Endothelial cell (in vitro differentiated cells): ENCODE measurements at regions not wholly inside any gene's neighbourhood (a gene's known extent, or its start where the extent isn't known, plus 50 kb on each side); places are given as distances from the start of the nearest gene placed in this dataset.

Source experiments
- DNase-seq: peaks from one replicate; pipeline ENCODE4 v3.0.0; 2021; ENCODE audit warnings: low spot score
- H3K27ac Mint-ChIP-seq: one replicate; pipeline ENCODE4 v1.8.0; 2021; ENCODE audit warnings: mixed read lengths, inconsistent platforms; ENCODE audit not compliant: unreplicated experiment
- H3K27me3 Mint-ChIP-seq: one replicate; pipeline ENCODE4 v1.8.0; 2021; ENCODE audit warnings: mild to moderate bottlenecking, moderate library complexity, mixed read lengths, inconsistent platforms; ENCODE audit not compliant: unreplicated experiment
- H3K36me3 Mint-ChIP-seq: one replicate; pipeline ENCODE4 v1.8.0; 2021; ENCODE audit warnings: mild to moderate bottlenecking, low read depth, mixed read lengths, inconsistent platforms; ENCODE audit not compliant: unreplicated experiment
- H3K4me1 Mint-ChIP-seq: one replicate; pipeline ENCODE4 v1.8.0; 2021; ENCODE audit warnings: mild to moderate bottlenecking, mixed read lengths, inconsistent platforms; ENCODE audit not compliant: unreplicated experiment
- H3K4me3 Mint-ChIP-seq: one replicate; pipeline ENCODE4 v1.8.0; 2021; ENCODE audit warnings: mild to moderate bottlenecking, mixed read lengths, inconsistent platforms; ENCODE audit not compliant: unreplicated experiment
- H3K9me3 Mint-ChIP-seq: one replicate; pipeline ENCODE4 v1.8.0; 2021; ENCODE audit warnings: mixed read lengths, inconsistent platforms; ENCODE audit not compliant: unreplicated experiment
- CTCF ChIP-seq: fragments of 200-600 bp; sonication (generic); IDR thresholded peaks from one replicate; pipeline ENCODE4 v1.5.0; 2021; ENCODE audit warnings: antibody characterized with exemption; ENCODE audit not compliant: unreplicated experiment

- Mint-ChIP-seq H3K4me3 (no peak overlapping the region), H3K9me3 (no peaks in the 10 kb centered on the region), H3K27ac (no peak overlapping the region), H3K4me1 (peaks cover 3% of the 10 kb centered on the region), H3K36me3 (no peaks in the 10 kb centered on the region), H3K27me3 (no peaks in the 10 kb centered on the region)
- no peak for TF ChIP-seq CTCF
- no peak for DNase-seq
These were observed 77.1 kb upstream of the IGLL5 start for GRCh38 chr22:22810471-22810870.

- Mint-ChIP-seq H3K27ac (no peak overlapping the region), H3K9me3 (no peaks in the 10 kb centered on the region), H3K27me3 (no peaks in the 10 kb centered on the region), H3K4me1 (peaks cover 3% of the 10 kb centered on the region), H3K36me3 (no peaks in the 10 kb centered on the region), H3K4me3 (no peak overlapping the region)
- DNase-seq = no peak
- no peak for TF ChIP-seq CTCF
These were observed 76.3 kb upstream of the IGLL5 start for GRCh38 chr22:22811016-22812009.

GRCh38 chr22:22812031-22812905, 75.3 kb upstream of the IGLL5 start:
- Mint-ChIP-seq H3K9me3 (no peaks in the 10 kb centered on the region), H3K36me3 (no peaks in the 10 kb centered on the region), H3K4me1 (peaks cover 3% of the 10 kb centered on the region), H3K27ac (no peak overlapping the region), H3K4me3 (no peak overlapping the region), H3K27me3 (no peaks in the 10 kb centered on the region)
- DNase-seq = no peak
- TF ChIP-seq CTCF = no peak

GRCh38 chr22:22813126-22814075, 74.2 kb upstream of the IGLL5 start:
- H3K36me3 Mint-ChIP-seq = no peaks in the 10 kb centered on the region
- no peaks in the 10 kb centered on the region for H3K9me3 Mint-ChIP-seq
- H3K27me3 Mint-ChIP-seq = no peaks in the 10 kb centered on the region
- H3K27ac Mint-ChIP-seq = no peak overlapping the region
- DNase-seq = no peak
- H3K4me3 Mint-ChIP-seq = no peak overlapping the region
- H3K4me1 Mint-ChIP-seq = peaks cover 3% of the 10 kb centered on the region
- no peak for TF ChIP-seq CTCF
